HFFc6 (cell line): ENCODE measurements at regions not wholly inside any gene's neighbourhood (a gene's known extent, or its start where the extent isn't known, plus 50 kb on each side); places are given as distances from the start of the nearest gene placed in this dataset.

Source experiments
- DNase-seq: peaks from one replicate; pipeline ENCODE4 v3.0.0-alpha.2; 2018
- H3K27ac Mint-ChIP-seq: 2 replicates; pipeline ENCODE4 v1.8.0; 2020; ENCODE audit warnings: mild to moderate bottlenecking, mixed read lengths
- H3K27me3 Mint-ChIP-seq: 2 replicates; pipeline ENCODE4 v1.8.0; 2021; ENCODE audit warnings: mild to moderate bottlenecking, moderate library complexity, mixed read lengths; ENCODE audit not compliant: insufficient read depth
- H3K36me3 Mint-ChIP-seq: 2 replicates; pipeline ENCODE4 v1.8.0; 2021; ENCODE audit warnings: low read depth, mixed read lengths
- H3K4me1 Mint-ChIP-seq: 2 replicates; pipeline ENCODE4 v1.8.0; 2020; ENCODE audit warnings: low read depth, mixed read lengths
- H3K4me3 Mint-ChIP-seq: 2 replicates; pipeline ENCODE4 v1.8.0; 2020; ENCODE audit warnings: mild to moderate bottlenecking, moderate library complexity, mixed read lengths
- H3K9me3 Mint-ChIP-seq: 2 replicates; pipeline ENCODE4 v1.8.0; 2020; ENCODE audit warnings: mild to moderate bottlenecking, mixed read lengths
- TF ChIP-seq, protein P1 (sequence below): fragments of 200-600 bp; sonication (generic); IDR thresholded peaks from 2 replicates; pipeline ENCODE4 v1.5.0; 2021; ENCODE audit warnings: antibody characterized with exemption, mild to moderate bottlenecking

DNA sequence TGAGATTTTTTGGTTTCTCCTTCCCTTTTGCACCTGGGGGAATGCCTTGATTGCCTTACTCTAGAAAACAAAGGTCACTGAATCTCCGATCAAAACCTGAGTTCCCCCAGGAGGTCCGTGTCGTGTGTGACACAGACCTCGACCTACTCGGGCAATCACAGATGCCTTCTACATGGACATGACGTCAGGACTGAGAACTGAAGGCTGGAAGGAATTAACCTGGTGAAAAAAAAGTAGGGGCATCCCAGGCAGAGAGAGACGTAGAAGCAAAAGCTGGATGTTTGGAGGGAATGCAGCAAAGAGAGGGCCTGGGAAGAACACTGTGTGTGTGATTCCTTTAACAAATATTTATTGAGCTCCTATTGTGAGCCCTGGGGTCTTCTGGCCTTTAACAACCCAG, 178.0 kb downstream of the PRDM2 start:
- TF ChIP-seq, protein P1, sequence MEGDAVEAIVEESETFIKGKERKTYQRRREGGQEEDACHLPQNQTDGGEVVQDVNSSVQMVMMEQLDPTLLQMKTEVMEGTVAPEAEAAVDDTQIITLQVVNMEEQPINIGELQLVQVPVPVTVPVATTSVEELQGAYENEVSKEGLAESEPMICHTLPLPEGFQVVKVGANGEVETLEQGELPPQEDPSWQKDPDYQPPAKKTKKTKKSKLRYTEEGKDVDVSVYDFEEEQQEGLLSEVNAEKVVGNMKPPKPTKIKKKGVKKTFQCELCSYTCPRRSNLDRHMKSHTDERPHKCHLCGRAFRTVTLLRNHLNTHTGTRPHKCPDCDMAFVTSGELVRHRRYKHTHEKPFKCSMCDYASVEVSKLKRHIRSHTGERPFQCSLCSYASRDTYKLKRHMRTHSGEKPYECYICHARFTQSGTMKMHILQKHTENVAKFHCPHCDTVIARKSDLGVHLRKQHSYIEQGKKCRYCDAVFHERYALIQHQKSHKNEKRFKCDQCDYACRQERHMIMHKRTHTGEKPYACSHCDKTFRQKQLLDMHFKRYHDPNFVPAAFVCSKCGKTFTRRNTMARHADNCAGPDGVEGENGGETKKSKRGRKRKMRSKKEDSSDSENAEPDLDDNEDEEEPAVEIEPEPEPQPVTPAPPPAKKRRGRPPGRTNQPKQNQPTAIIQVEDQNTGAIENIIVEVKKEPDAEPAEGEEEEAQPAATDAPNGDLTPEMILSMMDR, result no peak
- DNase-seq, result no peak
- Mint-ChIP-seq H3K4me1 (no peaks in the 10 kb centered on the region), H3K4me3 (no peak overlapping the region), H3K27ac (no peak overlapping the region), H3K9me3 (peaks cover 39% of the 10 kb centered on the region), H3K27me3 (no peaks in the 10 kb centered on the region), H3K36me3 (no peaks in the 10 kb centered on the region)

DNA sequence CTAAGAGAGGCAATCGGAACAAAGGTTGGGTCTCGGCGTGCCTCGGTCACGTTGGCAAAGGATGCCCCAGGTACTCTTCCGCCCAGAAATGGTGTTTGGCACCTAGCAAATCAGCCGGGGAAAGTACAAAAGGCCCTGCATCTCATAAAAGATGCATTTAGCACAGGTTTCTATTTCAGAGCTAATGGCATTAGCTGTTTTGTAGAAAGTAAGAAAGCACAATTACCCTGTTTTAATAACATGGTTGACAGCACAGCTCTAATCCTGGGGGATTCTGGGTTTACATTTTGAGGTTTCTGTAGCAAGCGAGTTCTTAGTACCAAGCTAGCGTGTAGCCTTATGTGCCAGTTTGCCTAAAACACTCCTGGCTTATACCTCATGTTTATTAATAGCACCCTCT, 178.5 kb downstream of the PRDM2 start:
- no peak overlapping the region for H3K4me3 Mint-ChIP-seq
- no peaks in the 10 kb centered on the region for H3K36me3 Mint-ChIP-seq
- no peaks in the 10 kb centered on the region for H3K27me3 Mint-ChIP-seq
- H3K27ac Mint-ChIP-seq, result no peak overlapping the region
- peaks cover 35% of the 10 kb centered on the region for H3K9me3 Mint-ChIP-seq
- DNase-seq, result no peak
- no peaks in the 10 kb centered on the region for H3K4me1 Mint-ChIP-seq
- TF ChIP-seq, protein P1, result no peak

DNA sequence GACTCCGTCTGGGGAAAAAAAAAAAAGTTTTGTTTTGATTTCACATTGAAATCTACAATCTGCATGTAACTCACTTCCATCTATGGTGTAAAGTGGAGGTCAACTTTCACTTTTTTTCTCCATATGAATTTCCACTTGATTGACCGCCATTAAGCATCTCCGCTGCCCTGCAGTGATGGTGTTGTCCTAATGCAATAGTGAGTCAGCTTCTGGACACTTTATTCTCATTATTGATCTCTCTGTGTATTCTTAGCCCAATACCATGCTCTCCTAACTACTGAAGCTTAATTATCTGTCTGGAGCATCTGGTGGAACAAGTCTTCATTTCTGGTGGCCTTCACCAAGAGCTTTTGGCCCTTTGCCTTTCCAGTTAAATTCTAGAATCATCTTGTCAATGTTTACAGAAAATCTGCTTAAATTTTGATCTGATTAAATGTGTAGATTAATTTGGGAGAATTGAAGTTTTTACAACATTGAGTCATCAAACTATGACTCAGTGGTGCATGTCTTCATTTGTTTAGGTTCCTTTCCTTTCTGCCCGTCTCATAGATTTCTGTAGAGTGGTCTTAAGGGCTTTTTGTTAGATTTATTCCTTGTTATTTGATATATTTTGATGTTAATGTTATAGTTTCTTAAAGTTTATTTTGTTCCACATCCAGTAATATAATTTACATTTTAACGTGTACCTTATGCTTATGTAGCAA, 181.5 kb downstream of the PRDM2 start:
- no peak for DNase-seq
- TF ChIP-seq, protein P1, result no peak
- H3K27ac Mint-ChIP-seq, result no peak overlapping the region

DNA sequence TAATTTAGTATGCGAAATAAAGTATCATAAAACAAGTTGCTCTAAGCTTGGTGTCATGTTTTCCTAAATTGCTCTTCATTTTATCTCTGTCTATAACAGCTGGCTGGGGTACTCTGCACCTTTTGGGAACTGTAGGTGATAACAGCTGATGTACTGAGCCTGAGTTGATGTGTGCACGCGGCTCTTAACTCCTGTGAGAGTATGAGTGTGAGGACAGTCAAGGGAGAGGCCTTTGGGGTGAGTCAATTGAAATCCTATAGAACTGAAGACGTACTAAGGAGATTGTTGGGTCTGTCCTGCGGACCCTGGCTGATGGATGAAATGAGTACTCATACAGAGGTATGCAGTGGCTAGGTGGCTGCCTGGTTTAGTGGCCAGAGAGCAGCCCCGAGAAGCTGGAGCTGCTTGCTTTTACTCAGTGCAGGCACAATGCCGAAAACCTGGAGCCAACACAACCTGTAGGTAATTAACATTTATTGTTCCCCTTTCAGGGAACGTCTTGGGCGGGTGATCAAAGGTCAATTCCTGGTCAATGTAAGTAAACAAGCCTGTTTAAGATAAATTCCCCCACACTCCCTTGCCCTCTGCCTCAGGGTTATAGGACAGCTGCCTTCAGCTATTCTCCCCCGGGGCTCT, 188.5 kb downstream of the PRDM2 start:
- H3K4me3 Mint-ChIP-seq, result no peak overlapping the region
- DNase-seq, result no peak
- peaks cover 23% of the 10 kb centered on the region for H3K9me3 Mint-ChIP-seq
- H3K27me3 Mint-ChIP-seq, result no peaks in the 10 kb centered on the region; the same call in 1 of the 2 replicates
- H3K36me3 Mint-ChIP-seq, result no peaks in the 10 kb centered on the region
- no peak overlapping the region for H3K27ac Mint-ChIP-seq
- H3K4me1 Mint-ChIP-seq, result no peaks in the 10 kb centered on the region
- TF ChIP-seq, protein P1, result no peak

More for the DNA sequence above, 181.5 kb downstream of the PRDM2 start:
- no peaks in the 10 kb centered on the region for H3K36me3 Mint-ChIP-seq
- H3K9me3 Mint-ChIP-seq, result peaks cover 25% of the 10 kb centered on the region
- H3K4me3 Mint-ChIP-seq, result no peak overlapping the region
- H3K27me3 Mint-ChIP-seq, result no peaks in the 10 kb centered on the region
- H3K4me1 Mint-ChIP-seq, result no peaks in the 10 kb centered on the region

DNA sequence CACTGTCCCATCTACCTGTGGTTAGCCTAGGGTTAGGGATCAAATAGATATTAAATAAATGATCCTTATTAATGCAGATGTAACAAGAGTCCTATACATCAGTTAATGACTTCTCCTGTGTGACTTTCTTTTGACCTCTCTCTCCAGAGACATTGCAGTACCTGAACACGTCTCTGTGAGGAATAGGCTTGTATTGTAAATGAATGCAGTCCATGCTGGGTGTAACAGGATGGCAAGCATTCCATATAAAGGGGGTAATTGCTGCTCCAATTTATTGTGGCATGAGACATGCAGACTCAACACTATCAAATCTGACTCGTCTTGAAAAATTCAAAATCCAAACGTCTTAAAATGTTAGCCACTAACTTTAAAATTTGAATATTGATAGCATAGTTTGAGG, 189.5 kb downstream of the PRDM2 start:
- H3K9me3 Mint-ChIP-seq, result peaks cover 27% of the 10 kb centered on the region
- no peak overlapping the region for H3K27ac Mint-ChIP-seq
- H3K27me3 Mint-ChIP-seq, result no peaks in the 10 kb centered on the region; the same call in 1 of the 2 replicates
- H3K4me3 Mint-ChIP-seq, result no peak overlapping the region
- H3K4me1 Mint-ChIP-seq, result no peaks in the 10 kb centered on the region
- TF ChIP-seq, protein P1, result no peak
- no peak for DNase-seq
- H3K36me3 Mint-ChIP-seq, result no peaks in the 10 kb centered on the region
